GM23248 (cell line): ENCODE measurements at regions not wholly inside any gene's neighbourhood (a gene's known extent, or its start where the extent isn't known, plus 50 kb on each side); places are given as distances from the start of the nearest gene placed in this dataset.

Experiments
- EZH2 ChIP-seq: fragments of 200-600 bp; sonication (generic); IDR thresholded peaks from 2 replicates; pipeline ENCODE4 v1.6.1; 2018; ENCODE audit warnings: antibody characterized with exemption, mild to moderate bottlenecking; ENCODE audit not compliant: insufficient read depth, poor library complexity, severe bottlenecking
- EZH2phosphoT487 ChIP-seq: fragments of 200-600 bp; sonication (generic); IDR thresholded peaks from 2 replicates; pipeline ENCODE4 v1.6.1; 2018; ENCODE audit warnings: antibody characterized with exemption, moderate library complexity, mild to moderate bottlenecking, low read depth; ENCODE audit not compliant: insufficient read depth

DNA sequence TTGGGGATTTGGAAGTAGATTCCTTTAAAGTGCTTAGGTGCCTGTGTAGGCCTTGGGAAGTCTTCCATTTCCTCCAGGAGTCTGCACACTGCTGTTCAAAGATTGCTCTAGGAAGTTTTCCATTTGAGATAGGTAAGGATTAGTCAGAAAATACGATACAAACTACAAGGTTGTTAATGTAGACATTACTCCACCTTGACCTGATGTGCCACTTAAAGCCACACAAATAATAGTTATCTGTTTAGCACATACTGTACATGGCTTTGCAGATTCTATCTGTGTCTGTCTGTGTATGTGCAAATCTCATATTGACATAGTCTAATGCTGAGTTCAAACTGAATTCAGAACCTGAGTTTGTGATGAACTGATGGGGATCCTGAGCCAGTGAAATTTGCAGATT, 118.4 kb downstream of the RHOU start:
- TF ChIP-seq EZH2 = no peak
- TF ChIP-seq EZH2phosphoT487 = no peak
